Heart right ventricle (tissue), 16 donors: ENCODE measurements at regions not wholly inside any gene's neighbourhood (a gene's known extent, or its start where the extent isn't known, plus 50 kb on each side); places are given as distances from the start of the nearest gene placed in this dataset.

ENCODE experiments used
- ATAC-seq, 8 donors: fragments of 200-7000 bp; cut with Tn5 transposase; one replicate each; pipeline ENCODE4 v1.9.1; 2020; ENCODE audit warnings: mild to moderate bottlenecking in 8 of 8, moderate library complexity in 8 of 8, moderate number of reproducible peaks in 1 of 8
- DNase-seq, 2 donors: peaks; one replicate each; pipeline ENCODE4 v3.0.0-alpha.2; 2020
- H3K27ac ChIP-seq, 10 donors: fragments of 200-600 bp; sonication (generic) in 2 of 10; one replicate each; pipeline versions ENCODE4 v1.5.0 to v1.8.0; 2020 to 2022; ENCODE audit warnings: mild to moderate bottlenecking in 3 of 10
- H3K27me3 ChIP-seq, 7 donors: fragments of 200-600 bp; one replicate each; pipeline ENCODE4 v1.8.0; 2021 to 2022; ENCODE audit warnings: mild to moderate bottlenecking in 2 of 7
- H3K36me3 ChIP-seq, 9 donors: fragments of 200-600 bp; sonication (generic) in 1 of 9; one replicate each; pipeline versions ENCODE4 v1.5.0 to v1.8.0; 2020 to 2022; ENCODE audit warnings: mild to moderate bottlenecking in 2 of 9
- H3K4me1 ChIP-seq, 9 donors: fragments of 200-600 bp; sonication (generic) in 1 of 9; one replicate each; pipeline versions ENCODE4 v1.5.0 to v1.8.0; 2020 to 2022; ENCODE audit warnings: mild to moderate bottlenecking in 4 of 9
- H3K4me3 ChIP-seq, 10 donors: fragments of 200-600 bp; sonication (generic) in 2 of 10; one replicate each; pipeline versions ENCODE4 v1.5.0 to v1.8.0; 2020 to 2022; ENCODE audit warnings: mild to moderate bottlenecking in 7 of 10, moderate library complexity in 2 of 10
- H3K9me3 ChIP-seq, 11 donors: fragments of 200-600 bp in 10 of 11; sonication (generic) in 2 of 11; one replicate each; pipeline versions ENCODE4 v1.5.0 to v1.8.0; 2013 to 2022; ENCODE audit warnings: mild to moderate bottlenecking in 2 of 11, control low read depth in 1 of 11, moderate library complexity in 1 of 11
- WGBS, 2 donors: extraction: QIAGEN DNeasy Blood & Tissue Kit; methylation state at CpG; one replicate each; pipeline ENCODE4 v1.1.7; 2013; ENCODE audit warnings: inconsistent platforms in 1 of 2; 5-methylcytosine and 5-hydroxymethylcytosine counted together
- intact Hi-C, 10 donors: fragments of 100-400 bp; cut with DNase I; formaldehyde crosslinking; loops; one replicate each; pipeline versions ENCODE4 v1.11.1 to v1.14.2; 2022
- TF ChIP-seq, protein P1 (sequence below), 9 donors: fragments of 200-600 bp; sonication (generic) in 2 of 9; IDR thresholded peaks; one replicate each; pipeline versions ENCODE4 v1.5.0 to v1.8.0; 2021 to 2022; ENCODE audit warnings: antibody characterized with exemption in 9 of 9, mild to moderate bottlenecking in 5 of 9, moderate library complexity in 1 of 9
- donor health status: Arrhythmogenic right ventricular cardiomyopathy.
- donor health status: ischemic (EF 13 %, LVEDD 7.1; RV severe dilation, severe dysfunction).
- donor health status: healthy with polysubstance abuse.
- donor health status: DM: no; HTN: yes; CAD: no.
- donor health status: DM: no; HTN: no; CAD: no.
- donor health status: ischemic (EF 25% LVEDD 6.9; RV normal size, moderate dysfunction).
- donor health status: ischemic (EF 25% LVEDD 5.7; RV mildly dilated, moderate dysfunction).
- donor health status: healthy.
- donor health status: DM: yes; HTN: yes; CAD: no.
- donor health status: Ischemic cardiomyopathy.
- donor health status: ischemic (EF 35%, LVEDD 5.7; RV mildly dilated, moderate dysfunction).
- donor health status: nonischemic (EF 11% LVEDD 7.7; RV severe dilation, severe dysfunction).
- donor health status: DM: yes; HTN: yes; CAD: no.
- donor health status: PGD.
- donor health status: ischemic (EF 29% LVEDD 5.4; RV normal size, mild dysfunction).
- donor health status: nonischemic (EF 23%, LVEDD 6.1; RV moderate dilation, normal function).

DNA sequence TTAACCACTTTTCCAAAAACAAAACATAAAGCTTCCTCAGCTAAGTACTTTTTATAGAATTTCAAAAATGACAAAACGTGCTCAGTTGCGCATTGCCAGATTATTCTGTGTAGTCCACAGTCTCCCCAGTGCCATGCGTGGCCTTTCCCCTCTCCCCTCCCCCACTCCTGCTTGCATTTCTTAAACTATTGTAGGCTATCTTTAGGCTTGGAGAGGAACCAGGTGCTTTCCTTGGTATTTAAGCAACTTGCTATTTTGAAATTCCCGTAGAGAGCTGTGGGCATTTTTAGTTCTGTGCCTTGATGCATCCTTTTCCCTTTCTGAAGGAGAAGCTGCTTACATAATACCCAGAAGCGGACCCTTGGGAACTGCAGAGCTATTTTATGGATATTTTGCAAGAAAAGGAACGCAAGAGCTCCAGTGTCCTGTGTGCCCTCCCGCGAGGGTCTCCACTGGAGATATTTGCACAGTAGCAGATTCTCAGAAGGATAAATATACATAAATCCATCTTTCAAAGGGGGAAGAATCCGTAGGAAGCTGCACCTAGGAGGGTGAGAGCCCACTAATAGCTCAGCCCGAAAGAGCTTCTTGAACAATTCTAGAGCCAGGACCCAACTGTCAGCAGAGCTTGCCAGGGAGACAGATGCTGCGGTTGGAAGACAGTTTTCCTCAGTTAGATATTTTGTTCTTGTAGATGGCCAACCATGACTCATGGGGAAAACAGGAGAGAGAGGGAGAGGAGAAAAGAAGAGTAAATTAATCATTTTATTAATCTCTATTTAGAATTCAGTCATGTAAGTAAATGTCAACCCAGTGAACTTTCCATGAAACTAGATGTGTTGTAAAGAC is 1298.3 kb upstream of the WWC1 start:
- TF ChIP-seq, protein P1, sequence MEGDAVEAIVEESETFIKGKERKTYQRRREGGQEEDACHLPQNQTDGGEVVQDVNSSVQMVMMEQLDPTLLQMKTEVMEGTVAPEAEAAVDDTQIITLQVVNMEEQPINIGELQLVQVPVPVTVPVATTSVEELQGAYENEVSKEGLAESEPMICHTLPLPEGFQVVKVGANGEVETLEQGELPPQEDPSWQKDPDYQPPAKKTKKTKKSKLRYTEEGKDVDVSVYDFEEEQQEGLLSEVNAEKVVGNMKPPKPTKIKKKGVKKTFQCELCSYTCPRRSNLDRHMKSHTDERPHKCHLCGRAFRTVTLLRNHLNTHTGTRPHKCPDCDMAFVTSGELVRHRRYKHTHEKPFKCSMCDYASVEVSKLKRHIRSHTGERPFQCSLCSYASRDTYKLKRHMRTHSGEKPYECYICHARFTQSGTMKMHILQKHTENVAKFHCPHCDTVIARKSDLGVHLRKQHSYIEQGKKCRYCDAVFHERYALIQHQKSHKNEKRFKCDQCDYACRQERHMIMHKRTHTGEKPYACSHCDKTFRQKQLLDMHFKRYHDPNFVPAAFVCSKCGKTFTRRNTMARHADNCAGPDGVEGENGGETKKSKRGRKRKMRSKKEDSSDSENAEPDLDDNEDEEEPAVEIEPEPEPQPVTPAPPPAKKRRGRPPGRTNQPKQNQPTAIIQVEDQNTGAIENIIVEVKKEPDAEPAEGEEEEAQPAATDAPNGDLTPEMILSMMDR (IDR thresholded peaks at IDR 0.05), result no peak
- Histone ChIP-seq H3K9me3 (no peaks in the 10 kb centered on the region), H3K4me3 (no peak overlapping the region), H3K4me1 (peaks cover 0 to 8% (median 0%) of the 10 kb centered on the region in 9 donors), H3K36me3 (no peaks in the 10 kb centered on the region), H3K27me3 (no peaks in the 10 kb centered on the region), H3K27ac (no peak overlapping the region)
- no peak for ATAC-seq
- intact Hi-C loops, result no loop called here
- WGBS, 2 donors, result 47 to 62% methylated on average over 11 of the region's 11 CpGs
- DNase-seq, result no peak

DNA sequence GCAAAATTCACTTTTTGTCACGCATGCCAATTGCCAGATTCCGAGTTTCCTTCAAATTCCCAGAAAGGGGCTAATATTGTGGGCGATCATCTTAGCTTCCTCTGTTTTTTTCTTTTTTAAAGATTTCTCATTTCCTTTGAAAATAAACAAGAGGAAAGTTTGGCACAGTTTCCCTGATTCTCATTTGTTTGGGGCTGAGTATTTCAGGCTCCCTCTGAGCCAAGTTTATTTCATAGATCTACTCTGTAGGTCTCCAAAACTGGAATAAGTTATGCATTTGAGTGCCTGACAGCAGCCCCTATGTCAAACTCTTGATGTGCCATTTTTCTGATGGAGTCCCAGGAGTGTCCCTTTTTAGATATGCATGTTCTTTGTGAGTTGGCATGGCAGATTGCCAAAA is 1297.2 kb upstream of the WWC1 start:
- Histone ChIP-seq H3K4me1 (peaks cover 0 to 8% (median 0%) of the 10 kb centered on the region in 9 donors), H3K36me3 (no peaks in the 10 kb centered on the region), H3K27me3 (no peaks in the 10 kb centered on the region), H3K9me3 (peaks cover 0 to 2% (median 0%) of the 10 kb centered on the region in 11 donors), H3K4me3 (no peak overlapping the region), H3K27ac (no peak overlapping the region)
- ATAC-seq (no peak), DNase-seq (no peak)
- intact Hi-C loops, result no loop called here
- 42 to 73% methylated on average over 3 of the region's 3 CpGs for WGBS, 2 donors
- TF ChIP-seq, protein P1 (IDR thresholded peaks at IDR 0.05), result no peak

DNA sequence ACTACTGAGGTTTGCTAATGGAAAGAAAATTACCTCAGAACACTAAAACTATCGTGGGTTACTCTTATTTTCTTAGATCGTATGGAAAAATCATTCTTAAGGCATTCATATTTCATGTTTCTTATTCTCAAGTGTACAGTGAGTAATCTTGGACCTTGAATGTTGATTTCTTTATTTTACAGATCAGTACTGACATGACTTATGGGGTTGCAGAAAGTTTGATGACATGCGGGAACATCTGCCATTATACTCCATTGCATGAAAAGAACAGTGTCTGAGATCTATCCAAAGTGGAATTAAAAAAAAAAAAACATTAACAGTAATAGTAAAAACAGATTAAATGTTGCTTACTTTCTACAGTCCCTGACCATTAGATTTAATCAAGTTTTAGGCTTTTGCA is 1290.2 kb upstream of the WWC1 start:
- no peak overlapping the region for H3K27ac ChIP-seq
- WGBS, 2 donors, result 75 to 76% methylated on average over 3 of the region's 3 CpGs
- peaks cover 0 to 4% (median 0%) of the 10 kb centered on the region in 11 donors for H3K9me3 ChIP-seq
- intact Hi-C loops, result no loop called here
- ATAC-seq, result no peak
- no peak for DNase-seq
- TF ChIP-seq, protein P1 (IDR thresholded peaks at IDR 0.05), result no peak
- no peak overlapping the region for H3K4me3 ChIP-seq
- H3K4me1 ChIP-seq, result no peaks in the 10 kb centered on the region
- no peaks in the 10 kb centered on the region for H3K36me3 ChIP-seq
- H3K27me3 ChIP-seq, result no peaks in the 10 kb centered on the region

DNA sequence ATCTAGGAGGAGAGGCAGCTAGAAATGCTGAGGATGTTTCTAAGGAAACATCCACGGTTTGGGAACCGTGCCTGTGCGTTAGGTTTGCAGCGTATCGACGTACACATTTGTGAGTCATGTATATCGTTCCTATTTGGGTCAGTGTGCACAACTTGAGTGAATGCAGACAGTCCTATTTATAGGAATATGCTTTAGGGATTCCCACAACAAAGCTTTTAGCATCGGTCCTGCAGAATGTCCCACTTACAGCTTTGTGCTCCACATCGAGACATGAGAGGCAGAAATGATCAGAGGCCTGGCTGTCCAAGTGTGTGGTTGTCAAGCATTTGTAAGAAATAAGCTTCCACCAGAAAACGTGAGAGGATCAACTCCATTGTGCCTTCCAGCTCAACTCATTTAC is 1282.7 kb upstream of the WWC1 start:
- Histone ChIP-seq H3K36me3 (no peaks in the 10 kb centered on the region), H3K27me3 (no peaks in the 10 kb centered on the region), H3K9me3 (no peaks in the 10 kb centered on the region), H3K27ac (no peak overlapping the region), H3K4me1 (no peaks in the 10 kb centered on the region), H3K4me3 (no peak overlapping the region)
- ATAC-seq (no peak), DNase-seq (no peak)
- TF ChIP-seq, protein P1 (IDR thresholded peaks at IDR 0.05), result no peak
- intact Hi-C loops, result no loop called here
- WGBS, 2 donors, result 56 to 61% methylated on average over 10 of the region's 10 CpGs
